Fibroblast of lung (primary cell): ENCODE measurements at regions not wholly inside any gene's neighbourhood (a gene's known extent, or its start where the extent isn't known, plus 50 kb on each side); places are given as distances from the start of the nearest gene placed in this dataset.

Source experiments
- DNase-seq, 2 donors: peaks; one replicate each; pipeline versions ENCODE4 v3.0.0 to v3.0.0-alpha.2; 2010; ENCODE audit warnings: low read depth in 2 of 2
- H2AFZ ChIP-seq: 2 replicates; pipeline ENCODE4 v1.5.1; 2012; ENCODE audit warnings: low read length, control low read depth, inconsistent platforms
- H3K27ac ChIP-seq: 2 replicates; pipeline ENCODE4 v1.5.1; 2011; ENCODE audit warnings: low read length, control low read depth; ENCODE audit not compliant: insufficient read depth
- H3K27me3 ChIP-seq: 2 replicates; pipeline ENCODE4 v1.5.1; 2011; ENCODE audit warnings: mild to moderate bottlenecking, low read length; ENCODE audit not compliant: control insufficient read depth, insufficient read depth
- H3K36me3 ChIP-seq: 2 replicates; pipeline ENCODE4 v1.5.1; 2011; ENCODE audit warnings: low read length; ENCODE audit not compliant: control insufficient read depth, insufficient read depth
- H3K4me1 ChIP-seq: 2 replicates; pipeline ENCODE4 v1.5.1; 2011; ENCODE audit warnings: low read length; ENCODE audit not compliant: control insufficient read depth, insufficient read depth; ENCODE audit errors: extremely low read depth
- H3K4me2 ChIP-seq: 2 replicates; pipeline ENCODE4 v1.5.1; 2011; ENCODE audit warnings: low read length, control low read depth; ENCODE audit not compliant: insufficient read depth; ENCODE audit errors: extremely low read depth
- H3K4me3 ChIP-seq, 4 experiments: fragments of 200-600 bp in 1 of 4; sonication (generic) in 1 of 4; replicated peaks in 1 of 4; 2 replicates each; pipeline ENCODE4 v1.5.1; 2011 to 2016; ENCODE audit warnings: low read length in 4 of 4, low read depth in 3 of 4, mild to moderate bottlenecking in 3 of 4, control low read depth in 2 of 4, inconsistent platforms in 1 of 4, mixed read lengths in 1 of 4; ENCODE audit not compliant: insufficient read depth in 1 of 4; ENCODE audit errors: control extremely low read depth in 1 of 4
- H3K79me2 ChIP-seq: 2 replicates; pipeline ENCODE4 v1.5.1; 2012; ENCODE audit warnings: mild to moderate bottlenecking, low read length, inconsistent platforms; ENCODE audit not compliant: control insufficient read depth, insufficient read depth
- H3K9ac ChIP-seq: 2 replicates; pipeline ENCODE4 v1.5.1; 2011; ENCODE audit warnings: mild to moderate bottlenecking, low read length, control low read depth; ENCODE audit not compliant: insufficient read depth
- H3K9me3 ChIP-seq: 2 replicates; pipeline ENCODE4 v1.5.1; 2012; ENCODE audit warnings: low read depth, low read length; ENCODE audit not compliant: control insufficient read depth, insufficient read depth
- H4K20me1 ChIP-seq: 2 replicates; pipeline ENCODE4 v1.5.1; 2011; ENCODE audit warnings: low read length; ENCODE audit not compliant: control insufficient read depth, insufficient read depth; ENCODE audit errors: extremely low read depth
- CTCF ChIP-seq, 2 donors: IDR thresholded peaks in 1 of 2; conservative IDR thresholded peaks in 1 of 2; 1 replicate in 1 of 2; 2 replicates in 1 of 2; pipeline ENCODE4 v1.5.1; 2011 to 2012; ENCODE audit warnings: low read length in 2 of 2, control low read depth in 1 of 2, inconsistent platforms in 1 of 2, low read depth in 1 of 2, mild to moderate bottlenecking in 1 of 2
- EZH2 ChIP-seq: IDR thresholded peaks from 2 replicates; pipeline ENCODE4 v1.5.1; 2012; ENCODE audit warnings: low read length, control low read depth, mild to moderate bottlenecking; ENCODE audit errors: missing control alignments

GRCh38 chr2:139990646-139991335 is 1210.6 kb upstream of the NXPH2 start:
- no peak overlapping the region for H3K4me3 ChIP-seq
- no peak overlapping the region for H3K4me2 ChIP-seq

GRCh38 chr2:139969323-139969722 is 1189.1 kb upstream of the NXPH2 start:
- Histone ChIP-seq H3K9me3 (no peaks in the 10 kb centered on the region), H3K36me3 (no peaks in the 10 kb centered on the region), H3K79me2 (no peaks in the 10 kb centered on the region), H4K20me1 (no peaks in the 10 kb centered on the region), H3K27me3 (no peaks in the 10 kb centered on the region), H3K4me1 (no peaks in the 10 kb centered on the region), H2AFZ (no peak overlapping the region), H3K9ac (no peak overlapping the region), H3K27ac (no peak overlapping the region), H3K4me3 (no peak overlapping the region), H3K4me2 (no peak overlapping the region)
- DNase-seq = no peak
- TF ChIP-seq EZH2 (no peak), CTCF (conservative IDR thresholded peaks at IDR 0.05 in 1 of 2, IDR thresholded peaks at IDR 0.05 in 1 of 2; ENCODE audit: low read depth in 1 of 2, low read length in 2 of 2) (no peak)

More at GRCh38 chr2:139990646-139991335, 1210.6 kb upstream of the NXPH2 start:
- Histone ChIP-seq H2AFZ (no peak overlapping the region), H3K27me3 (no peaks in the 10 kb centered on the region), H3K27ac (no peak overlapping the region), H4K20me1 (no peaks in the 10 kb centered on the region), H3K9me3 (no peaks in the 10 kb centered on the region), H3K9ac (no peak overlapping the region), H3K4me1 (no peaks in the 10 kb centered on the region), H3K79me2 (no peaks in the 10 kb centered on the region), H3K36me3 (no peaks in the 10 kb centered on the region)
- no peak for DNase-seq
- TF ChIP-seq CTCF (conservative IDR thresholded peaks at IDR 0.05 in 1 of 2, IDR thresholded peaks at IDR 0.05 in 1 of 2; ENCODE audit: low read depth in 1 of 2, low read length in 2 of 2) = no peak
- TF ChIP-seq EZH2 = no peak

DNA sequence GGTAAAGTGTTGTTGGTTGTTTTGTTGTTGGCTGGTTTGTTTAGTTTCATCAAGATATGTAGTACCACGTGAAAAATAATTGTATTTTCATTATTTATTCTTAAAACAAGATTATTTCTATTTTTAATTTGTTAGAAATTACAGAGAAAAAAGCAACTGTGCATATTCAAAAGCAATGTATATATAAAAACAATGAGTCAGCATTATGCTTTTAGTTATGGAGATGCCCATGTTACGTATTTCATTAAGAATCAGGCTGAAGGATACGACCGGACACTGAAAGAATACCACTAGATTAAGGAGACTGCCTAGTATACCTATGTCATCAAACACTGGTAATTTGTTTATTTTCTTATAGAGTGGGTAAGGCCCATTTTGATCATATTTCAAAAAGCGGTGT is 1188.4 kb upstream of the NXPH2 start:
- Histone ChIP-seq H3K36me3 (no peaks in the 10 kb centered on the region), H2AFZ (no peak overlapping the region), H3K79me2 (no peaks in the 10 kb centered on the region), H4K20me1 (no peaks in the 10 kb centered on the region), H3K9ac (no peak overlapping the region), H3K4me1 (no peaks in the 10 kb centered on the region), H3K4me3 (no peak overlapping the region), H3K27me3 (no peaks in the 10 kb centered on the region), H3K4me2 (no peak overlapping the region), H3K9me3 (no peaks in the 10 kb centered on the region), H3K27ac (no peak overlapping the region)
- TF ChIP-seq CTCF (conservative IDR thresholded peaks at IDR 0.05 in 1 of 2, IDR thresholded peaks at IDR 0.05 in 1 of 2; ENCODE audit: low read depth in 1 of 2, low read length in 2 of 2) (no peak), EZH2 (no peak)
- DNase-seq = no peak
